ENCODE measurements at regions not wholly inside any gene's neighbourhood (a gene's known extent, or its start where the extent isn't known, plus 50 kb on each side); places are given as distances from the start of the nearest gene placed in this dataset.
"Not testable (repeated sequence)": the region's sequence is repeated elsewhere in the genome, so short reads cannot be mapped to it uniquely, and the experiment has no call there.

- TF ChIP-seq, protein P1, sequence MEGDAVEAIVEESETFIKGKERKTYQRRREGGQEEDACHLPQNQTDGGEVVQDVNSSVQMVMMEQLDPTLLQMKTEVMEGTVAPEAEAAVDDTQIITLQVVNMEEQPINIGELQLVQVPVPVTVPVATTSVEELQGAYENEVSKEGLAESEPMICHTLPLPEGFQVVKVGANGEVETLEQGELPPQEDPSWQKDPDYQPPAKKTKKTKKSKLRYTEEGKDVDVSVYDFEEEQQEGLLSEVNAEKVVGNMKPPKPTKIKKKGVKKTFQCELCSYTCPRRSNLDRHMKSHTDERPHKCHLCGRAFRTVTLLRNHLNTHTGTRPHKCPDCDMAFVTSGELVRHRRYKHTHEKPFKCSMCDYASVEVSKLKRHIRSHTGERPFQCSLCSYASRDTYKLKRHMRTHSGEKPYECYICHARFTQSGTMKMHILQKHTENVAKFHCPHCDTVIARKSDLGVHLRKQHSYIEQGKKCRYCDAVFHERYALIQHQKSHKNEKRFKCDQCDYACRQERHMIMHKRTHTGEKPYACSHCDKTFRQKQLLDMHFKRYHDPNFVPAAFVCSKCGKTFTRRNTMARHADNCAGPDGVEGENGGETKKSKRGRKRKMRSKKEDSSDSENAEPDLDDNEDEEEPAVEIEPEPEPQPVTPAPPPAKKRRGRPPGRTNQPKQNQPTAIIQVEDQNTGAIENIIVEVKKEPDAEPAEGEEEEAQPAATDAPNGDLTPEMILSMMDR (IDR thresholded peaks at IDR 0.05): not testable (repeated sequence)
- TF ChIP-seq POLR2A (IDR thresholded peaks at IDR 0.05): not testable (repeated sequence)
These were observed 51.4 kb upstream of the CLEC6A start for GRCh38 chr12:8404341-8404740.
